Endothelial cell of umbilical vein (primary cell): ENCODE measurements at regions not wholly inside any gene's neighbourhood (a gene's known extent, or its start where the extent isn't known, plus 50 kb on each side); places are given as distances from the start of the nearest gene placed in this dataset.

Source experiments
- EZH2 ChIP-seq: IDR thresholded peaks from 2 replicates; pipeline ENCODE4 v1.6.1; 2012; ENCODE audit warnings: borderline replicate concordance, low read depth, mild to moderate bottlenecking, moderate library complexity, low read length, inconsistent platforms; ENCODE audit not compliant: severe bottlenecking
- FOS ChIP-seq: IDR thresholded peaks from 2 replicates; pipeline ENCODE4 v1.6.1; 2011; ENCODE audit warnings: mild to moderate bottlenecking, low read length, moderate library complexity, borderline replicate concordance; ENCODE audit not compliant: insufficient read depth
- GATA2 ChIP-seq: IDR thresholded peaks from 2 replicates; pipeline ENCODE4 v1.7.0; 2011; ENCODE audit warnings: low read depth, mild to moderate bottlenecking, moderate library complexity, mixed read lengths, low read length; ENCODE audit not compliant: insufficient read length, insufficient read depth
- POLR2A ChIP-seq: IDR thresholded peaks from 2 replicates; pipeline ENCODE4 v1.6.1; 2012; ENCODE audit warnings: low read depth, mild to moderate bottlenecking, control low read depth, low read length
- TF ChIP-seq, protein P1 (sequence below), 2 donors: IDR thresholded peaks; 1 replicate in 1 of 2; 2 replicates in 1 of 2; pipeline ENCODE4 v1.5.1; 2011; ENCODE audit warnings: low read length in 2 of 2, mild to moderate bottlenecking in 2 of 2, moderate library complexity in 2 of 2, control low read depth in 1 of 2, inconsistent platforms in 1 of 2, low read depth in 1 of 2; ENCODE audit not compliant: insufficient read depth in 1 of 2; ENCODE audit errors: extremely low read depth in 1 of 2

DNA sequence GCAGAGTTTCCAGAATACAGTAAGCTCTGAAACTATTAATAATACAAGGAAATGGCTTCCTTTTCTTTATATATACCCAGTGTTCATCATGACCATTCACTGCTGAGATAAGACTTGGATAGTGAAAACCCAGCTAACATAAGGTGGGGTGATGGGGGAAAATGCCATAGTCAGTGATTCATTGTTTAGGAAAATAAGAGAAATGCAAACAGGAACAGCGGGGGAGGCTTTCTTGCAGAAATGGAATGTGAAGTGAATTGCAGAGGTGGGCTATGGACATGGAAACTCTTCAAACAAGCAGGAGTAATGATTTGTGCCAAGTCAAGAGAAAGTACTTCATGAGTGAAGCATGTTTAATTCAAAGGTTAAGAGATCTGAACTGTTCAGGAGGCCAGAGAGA, 519.4 kb downstream of the TDRD15 start:
- TF ChIP-seq, protein P1, sequence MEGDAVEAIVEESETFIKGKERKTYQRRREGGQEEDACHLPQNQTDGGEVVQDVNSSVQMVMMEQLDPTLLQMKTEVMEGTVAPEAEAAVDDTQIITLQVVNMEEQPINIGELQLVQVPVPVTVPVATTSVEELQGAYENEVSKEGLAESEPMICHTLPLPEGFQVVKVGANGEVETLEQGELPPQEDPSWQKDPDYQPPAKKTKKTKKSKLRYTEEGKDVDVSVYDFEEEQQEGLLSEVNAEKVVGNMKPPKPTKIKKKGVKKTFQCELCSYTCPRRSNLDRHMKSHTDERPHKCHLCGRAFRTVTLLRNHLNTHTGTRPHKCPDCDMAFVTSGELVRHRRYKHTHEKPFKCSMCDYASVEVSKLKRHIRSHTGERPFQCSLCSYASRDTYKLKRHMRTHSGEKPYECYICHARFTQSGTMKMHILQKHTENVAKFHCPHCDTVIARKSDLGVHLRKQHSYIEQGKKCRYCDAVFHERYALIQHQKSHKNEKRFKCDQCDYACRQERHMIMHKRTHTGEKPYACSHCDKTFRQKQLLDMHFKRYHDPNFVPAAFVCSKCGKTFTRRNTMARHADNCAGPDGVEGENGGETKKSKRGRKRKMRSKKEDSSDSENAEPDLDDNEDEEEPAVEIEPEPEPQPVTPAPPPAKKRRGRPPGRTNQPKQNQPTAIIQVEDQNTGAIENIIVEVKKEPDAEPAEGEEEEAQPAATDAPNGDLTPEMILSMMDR (IDR thresholded peaks at IDR 0.05; ENCODE audit: extremely low read depth in 1 of 2, insufficient read depth in 1 of 2, low read depth in 1 of 2, low read length in 2 of 2): no peak
- TF ChIP-seq EZH2 (no peak), POLR2A (no peak), FOS (no peak), GATA2 (no peak)
